ENCODE measurements at regions not wholly inside any gene's neighbourhood (a gene's known extent, or its start where the extent isn't known, plus 50 kb on each side); places are given as distances from the start of the nearest gene placed in this dataset.

DNA sequence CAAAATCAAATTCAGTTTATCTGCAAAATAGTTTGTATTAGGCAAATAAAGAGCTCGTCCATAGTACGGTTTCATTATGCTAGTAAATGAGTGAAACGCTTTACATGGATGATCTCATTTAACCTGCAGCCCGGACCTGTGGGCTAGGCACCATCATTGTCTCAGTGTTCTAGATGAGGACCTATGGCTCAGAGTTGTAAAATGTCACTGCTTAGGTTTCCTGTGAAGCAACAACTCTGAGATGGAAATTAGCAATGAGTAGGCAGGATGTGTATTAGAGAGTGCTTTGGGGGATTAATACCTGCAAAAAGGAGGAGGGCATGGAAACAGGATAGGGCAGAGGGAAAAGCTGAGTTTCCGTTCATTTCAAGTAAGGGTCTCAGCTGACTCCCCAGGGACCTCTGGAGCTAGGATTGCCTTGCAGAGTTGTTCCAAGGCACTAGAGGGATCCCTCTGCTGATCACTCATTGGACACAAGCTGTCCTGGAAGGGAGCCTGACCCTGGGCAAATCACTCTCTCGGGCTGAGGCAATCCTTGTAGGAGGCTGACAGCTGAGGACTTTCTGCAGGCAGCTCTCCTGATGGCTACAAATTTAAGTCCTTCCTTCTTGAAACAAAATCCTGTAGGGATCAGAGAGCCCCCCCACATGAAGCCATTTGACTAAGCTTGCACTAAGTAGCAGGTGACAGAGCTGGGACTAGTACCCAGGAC lies 58.8 kb upstream of the SIX2 start:
- ChIA-PET POLR2A (ENCODE audit: unreplicated experiment) (no interaction called here), CTCF (no interaction called here)
- H3F3A ChIP-seq (ENCODE audit: low read length, unreplicated experiment): no peaks in the 10 kb centered on the region
- no peak for TF ChIP-seq EZH2 (IDR thresholded peaks at IDR 0.05; ENCODE audit: low read length, unreplicated experiment)
- TF ChIP-seq EZH2phosphoT487 (IDR thresholded peaks at IDR 0.05; ENCODE audit: borderline replicate concordance, low read length): no peak
- TF ChIP-seq, protein P1, sequence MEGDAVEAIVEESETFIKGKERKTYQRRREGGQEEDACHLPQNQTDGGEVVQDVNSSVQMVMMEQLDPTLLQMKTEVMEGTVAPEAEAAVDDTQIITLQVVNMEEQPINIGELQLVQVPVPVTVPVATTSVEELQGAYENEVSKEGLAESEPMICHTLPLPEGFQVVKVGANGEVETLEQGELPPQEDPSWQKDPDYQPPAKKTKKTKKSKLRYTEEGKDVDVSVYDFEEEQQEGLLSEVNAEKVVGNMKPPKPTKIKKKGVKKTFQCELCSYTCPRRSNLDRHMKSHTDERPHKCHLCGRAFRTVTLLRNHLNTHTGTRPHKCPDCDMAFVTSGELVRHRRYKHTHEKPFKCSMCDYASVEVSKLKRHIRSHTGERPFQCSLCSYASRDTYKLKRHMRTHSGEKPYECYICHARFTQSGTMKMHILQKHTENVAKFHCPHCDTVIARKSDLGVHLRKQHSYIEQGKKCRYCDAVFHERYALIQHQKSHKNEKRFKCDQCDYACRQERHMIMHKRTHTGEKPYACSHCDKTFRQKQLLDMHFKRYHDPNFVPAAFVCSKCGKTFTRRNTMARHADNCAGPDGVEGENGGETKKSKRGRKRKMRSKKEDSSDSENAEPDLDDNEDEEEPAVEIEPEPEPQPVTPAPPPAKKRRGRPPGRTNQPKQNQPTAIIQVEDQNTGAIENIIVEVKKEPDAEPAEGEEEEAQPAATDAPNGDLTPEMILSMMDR (conservative IDR thresholded peaks at IDR 0.05; ENCODE audit: low read depth, low read length): no peak
- H3K4me3 ChIP-seq (ENCODE audit: low read length): no peak overlapping the region
- H3K9me3 ChIP-seq (ENCODE audit: low read length): no peaks in the 10 kb centered on the region
- H3K4me2 ChIP-seq (ENCODE audit: low read length): no peak overlapping the region
- no TSS peak for BruUV-seq (replicated peaks)
- no peaks in the 10 kb centered on the region for H3K9me2 ChIP-seq (replicated peaks; ENCODE audit: low read length)
- intact Hi-C loops (cut with micrococcal nuclease): no loop called here
- ATAC-seq (no peak), DNase-seq (no peak)
- no peaks in the 10 kb centered on the region for H4K20me1 ChIP-seq (ENCODE audit: low read length)
- no peak overlapping the region for H3K27ac ChIP-seq (ENCODE audit: low read length)
- H3K9ac ChIP-seq (ENCODE audit: low read length): no peak overlapping the region
- H3K27me3 ChIP-seq (ENCODE audit: low read length): no peaks in the 10 kb centered on the region
- H3K79me2 ChIP-seq (ENCODE audit: low read length): no peaks in the 10 kb centered on the region
- peaks cover 9% of the 10 kb centered on the region for H3K4me1 ChIP-seq (ENCODE audit: insufficient read depth, low read length)
- no peaks in the 10 kb centered on the region for H3K36me3 ChIP-seq (ENCODE audit: low read depth, low read length)
- H2AFZ ChIP-seq (ENCODE audit: low read length): no peak overlapping the region
